Neural cell (in vitro differentiated cells): ENCODE measurements at regions not wholly inside any gene's neighbourhood (a gene's known extent, or its start where the extent isn't known, plus 50 kb on each side); places are given as distances from the start of the nearest gene placed in this dataset.

Experiments
- POLR2AphosphoS5 ChIP-seq: IDR thresholded peaks from 2 replicates; pipeline ENCODE4 v1.6.1; 2012
- TF ChIP-seq, protein P1 (sequence below): fragments of 450-650 bp; IDR thresholded peaks from 2 replicates; pipeline ENCODE4 v1.5.1; 2014; ENCODE audit warnings: antibody characterized with exemption, mild to moderate bottlenecking, moderate library complexity; ENCODE audit not compliant: poor library complexity, severe bottlenecking

DNA sequence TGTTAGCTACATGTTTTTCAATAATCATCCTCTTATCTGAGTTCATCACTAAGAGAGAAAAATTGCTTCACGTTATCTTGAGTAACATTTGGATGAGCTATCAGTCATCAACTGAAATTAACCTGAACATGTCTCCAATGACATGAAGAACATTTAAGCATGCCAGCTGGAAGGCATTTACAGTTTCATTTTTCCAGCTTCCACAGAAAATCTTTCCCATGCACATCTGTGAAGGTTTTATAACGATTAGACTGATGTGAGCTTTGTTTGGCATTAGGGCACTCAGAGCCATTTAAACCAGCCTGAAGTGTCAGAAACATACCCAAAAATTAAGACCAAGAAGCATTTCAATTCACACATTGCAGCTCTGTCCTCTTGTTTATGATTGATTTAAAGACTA, 235.8 kb upstream of the ARHGEF26 start:
- peak; percentile 33 for TF ChIP-seq POLR2AphosphoS5
- TF ChIP-seq, protein P1, sequence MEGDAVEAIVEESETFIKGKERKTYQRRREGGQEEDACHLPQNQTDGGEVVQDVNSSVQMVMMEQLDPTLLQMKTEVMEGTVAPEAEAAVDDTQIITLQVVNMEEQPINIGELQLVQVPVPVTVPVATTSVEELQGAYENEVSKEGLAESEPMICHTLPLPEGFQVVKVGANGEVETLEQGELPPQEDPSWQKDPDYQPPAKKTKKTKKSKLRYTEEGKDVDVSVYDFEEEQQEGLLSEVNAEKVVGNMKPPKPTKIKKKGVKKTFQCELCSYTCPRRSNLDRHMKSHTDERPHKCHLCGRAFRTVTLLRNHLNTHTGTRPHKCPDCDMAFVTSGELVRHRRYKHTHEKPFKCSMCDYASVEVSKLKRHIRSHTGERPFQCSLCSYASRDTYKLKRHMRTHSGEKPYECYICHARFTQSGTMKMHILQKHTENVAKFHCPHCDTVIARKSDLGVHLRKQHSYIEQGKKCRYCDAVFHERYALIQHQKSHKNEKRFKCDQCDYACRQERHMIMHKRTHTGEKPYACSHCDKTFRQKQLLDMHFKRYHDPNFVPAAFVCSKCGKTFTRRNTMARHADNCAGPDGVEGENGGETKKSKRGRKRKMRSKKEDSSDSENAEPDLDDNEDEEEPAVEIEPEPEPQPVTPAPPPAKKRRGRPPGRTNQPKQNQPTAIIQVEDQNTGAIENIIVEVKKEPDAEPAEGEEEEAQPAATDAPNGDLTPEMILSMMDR: no peak
